ENCODE measurements at regions not wholly inside any gene's neighbourhood (a gene's known extent, or its start where the extent isn't known, plus 50 kb on each side); places are given as distances from the start of the nearest gene placed in this dataset.

- in situ Hi-C loops (cut with MboI) (no loop called here), intact Hi-C loops (cut with micrococcal nuclease; ENCODE audit: unreplicated experiment) (no loop called here)
- WGBS (ENCODE audit: insufficient coverage, insufficient replicate concordance, low lambda C conversion rate, missing lambda C conversion rate): 0% methylated on average over 1 of the region's 1 CpG
- Histone ChIP-seq H2AFZ (ENCODE audit: control insufficient read depth, low read depth, low read length) (no peak overlapping the region), H4K20me1 (ENCODE audit: control insufficient read depth, insufficient read depth) (no peaks in the 10 kb centered on the region), H3K4me3 (no peak overlapping the region), H3K4me1 (ENCODE audit: control insufficient read depth, insufficient read depth, low read length) (no peaks in the 10 kb centered on the region), H3K79me2 (ENCODE audit: control insufficient read depth, insufficient read depth, low read length) (no peaks in the 10 kb centered on the region), H3K27ac (ENCODE audit: control insufficient read depth, insufficient read depth) (no peak overlapping the region), H3K9ac (ENCODE audit: control insufficient read depth, insufficient read depth, low read length) (no peak overlapping the region), H3K4me2 (ENCODE audit: control insufficient read depth, insufficient read depth) (no peak overlapping the region), H3K27me3 (replicated peaks in 1 of 2; ENCODE audit: control insufficient read depth in 2 of 2, insufficient read depth in 2 of 2, low read length in 1 of 2) (no peaks in the 10 kb centered on the region), H3K9me3 (replicated peaks; ENCODE audit: control insufficient read depth, insufficient read depth, low read length) (no peaks in the 10 kb centered on the region), H3K36me3 (ENCODE audit: control insufficient read depth in 2 of 2, insufficient read depth in 2 of 2, low read length in 1 of 2) (no peaks in the 10 kb centered on the region)
- ATAC-seq: no peak
- ChIA-PET CTCF (no interaction called here), POLR2A (no interaction called here), RAD21 (ENCODE audit: unreplicated experiment) (no interaction called here), SMC1A (ENCODE audit: uncharacterized antibody, unreplicated experiment) (no interaction called here)
- DNase-seq (ENCODE audit: low read depth, low spot score): no peak
- FAIRE-seq: no peak
- no TSS peak for BruUV-seq (replicated peaks)
- TF ChIP-seq MAX (IDR thresholded peaks at IDR 0.05; ENCODE audit: low read depth, low read length) (no peak), ZBTB4 (CRISPR knock-in tag; IDR thresholded peaks at IDR 0.05) (no peak), NFYB (IDR thresholded peaks at IDR 0.05; ENCODE audit: insufficient read depth, low read depth, low read length) (no peak), MTA3 (IDR thresholded peaks at IDR 0.05; ENCODE audit: borderline replicate concordance, low read length) (no peak), SMARCA5 (IDR thresholded peaks at IDR 0.05) (no peak), BHLHE40 (IDR thresholded peaks at IDR 0.05; ENCODE audit: borderline replicate concordance in 1 of 2, low read depth in 2 of 2, low read length in 1 of 2) (no peak), HDAC6 (IDR thresholded peaks at IDR 0.05; ENCODE audit: unreplicated experiment) (no peak), SMAD1 (IDR thresholded peaks at IDR 0.05; ENCODE audit: low read depth, partially characterized antibody) (no peak), POLR2A (IDR thresholded peaks at IDR 0.05; ENCODE audit: low read depth, low read length) (no peak), NRF1 (conservative IDR thresholded peaks at IDR 0.05; ENCODE audit: low read depth, low read length) (no peak), REST (IDR thresholded peaks at IDR 0.05; ENCODE audit: low read depth, low read length) (no peak), E4F1 (IDR thresholded peaks at IDR 0.05; ENCODE audit: borderline replicate concordance, partially characterized antibody) (no peak), SREBF2 (IDR thresholded peaks at IDR 0.05; ENCODE audit: low read length) (no peak), CHD4 (IDR thresholded peaks at IDR 0.05) (no peak), SRF (IDR thresholded peaks at IDR 0.05; ENCODE audit: low read depth in 2 of 2, low read length in 2 of 2) (no peak), NBN (IDR thresholded peaks at IDR 0.05) (no peak), IKZF2 (IDR thresholded peaks at IDR 0.05) (no peak), ASH2L (IDR thresholded peaks at IDR 0.05; ENCODE audit: borderline replicate concordance, low read depth) (no peak)
These were observed 95.5 kb upstream of the PAX1 start for GRCh38 chr20:21609981-21610380.

Measured in GM12878 (cell line).